Peyer's patch (tissue), 4 donors: ENCODE measurements at regions not wholly inside any gene's neighbourhood (a gene's known extent, or its start where the extent isn't known, plus 50 kb on each side); places are given as distances from the start of the nearest gene placed in this dataset.
"Not testable (repeated sequence)": the region's sequence is repeated elsewhere in the genome, so short reads cannot be mapped to it uniquely, and the experiment has no call there.

Source experiments
- DNase-seq, 3 donors: peaks; one replicate each; pipeline ENCODE4 v3.0.0-alpha.2; 2017 to 2019
- H3K27ac ChIP-seq, 4 donors: fragments of 200-600 bp; sonication (generic); one replicate each; pipeline ENCODE4 v1.5.1; 2016 to 2019
- H3K27me3 ChIP-seq, 2 donors: fragments of 200-600 bp; sonication (generic); one replicate each; pipeline ENCODE4 v1.5.1; 2019
- H3K36me3 ChIP-seq, 3 donors: fragments of 200-600 bp; sonication (generic); one replicate each; pipeline ENCODE4 v1.5.1; 2016 to 2019
- H3K4me1 ChIP-seq, 4 donors: fragments of 200-600 bp; sonication (generic); one replicate each; pipeline ENCODE4 v1.5.1; 2016 to 2019
- H3K4me3 ChIP-seq, 4 donors: fragments of 200-600 bp; sonication (generic); 1 replicate in 3 of 4; 2 replicates in 1 of 4; pipeline ENCODE4 v1.5.1; 2016 to 2019; ENCODE audit warnings: mild to moderate bottlenecking in 1 of 4
- H3K9me3 ChIP-seq, 4 donors: fragments of 200-600 bp; sonication (generic); one replicate each; pipeline ENCODE4 v1.5.1; 2016 to 2019; ENCODE audit warnings: mild to moderate bottlenecking in 1 of 4
- POLR2A ChIP-seq, 2 donors: fragments of 450-650 bp; IDR thresholded peaks; one replicate each; pipeline ENCODE4 v1.5.1; 2017; ENCODE audit warnings: antibody characterized with exemption in 2 of 2, mild to moderate bottlenecking in 2 of 2, moderate library complexity in 2 of 2
- TF ChIP-seq, protein P1 (sequence below), 6 experiments: fragments of 450-650 bp in 4 of 6; fragments of 200-600 bp in 2 of 6; sonication (generic) in 1 of 6; IDR thresholded peaks; one replicate each; pipeline ENCODE4 v1.5.1; 2017 to 2019; ENCODE audit warnings: antibody characterized with exemption in 6 of 6, mild to moderate bottlenecking in 3 of 6, moderate library complexity in 1 of 6

DNA sequence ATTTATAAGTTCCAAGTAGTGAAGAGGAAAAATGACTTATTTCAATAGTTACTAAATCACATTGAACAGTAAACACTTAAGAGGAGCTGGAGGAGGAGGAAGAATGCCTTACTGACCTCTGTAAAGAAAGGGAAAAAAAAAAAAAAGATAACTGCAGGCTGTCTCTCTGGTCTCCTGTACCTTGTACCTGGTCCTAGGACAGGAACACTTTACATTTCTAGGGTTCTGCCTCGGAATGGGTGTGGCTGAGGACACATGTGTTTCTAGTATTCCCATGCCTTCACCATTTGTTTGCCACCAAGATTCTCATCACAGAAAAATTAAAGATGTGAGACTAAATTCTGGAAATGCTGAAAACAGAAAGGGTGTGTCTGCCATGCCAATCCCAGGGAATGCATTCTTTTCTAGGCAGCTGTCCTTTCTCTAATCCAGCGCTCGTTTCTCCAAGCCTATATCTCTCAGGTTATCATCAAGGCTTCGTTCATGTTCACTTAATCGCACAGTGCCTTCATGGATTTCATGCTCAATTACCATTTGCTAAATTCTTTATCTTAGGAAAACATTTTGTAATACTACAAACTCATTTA is 1208.3 kb downstream of the OTOL1 start:
- no peak for TF ChIP-seq POLR2A (IDR thresholded peaks at IDR 0.05)
- TF ChIP-seq, protein P1, sequence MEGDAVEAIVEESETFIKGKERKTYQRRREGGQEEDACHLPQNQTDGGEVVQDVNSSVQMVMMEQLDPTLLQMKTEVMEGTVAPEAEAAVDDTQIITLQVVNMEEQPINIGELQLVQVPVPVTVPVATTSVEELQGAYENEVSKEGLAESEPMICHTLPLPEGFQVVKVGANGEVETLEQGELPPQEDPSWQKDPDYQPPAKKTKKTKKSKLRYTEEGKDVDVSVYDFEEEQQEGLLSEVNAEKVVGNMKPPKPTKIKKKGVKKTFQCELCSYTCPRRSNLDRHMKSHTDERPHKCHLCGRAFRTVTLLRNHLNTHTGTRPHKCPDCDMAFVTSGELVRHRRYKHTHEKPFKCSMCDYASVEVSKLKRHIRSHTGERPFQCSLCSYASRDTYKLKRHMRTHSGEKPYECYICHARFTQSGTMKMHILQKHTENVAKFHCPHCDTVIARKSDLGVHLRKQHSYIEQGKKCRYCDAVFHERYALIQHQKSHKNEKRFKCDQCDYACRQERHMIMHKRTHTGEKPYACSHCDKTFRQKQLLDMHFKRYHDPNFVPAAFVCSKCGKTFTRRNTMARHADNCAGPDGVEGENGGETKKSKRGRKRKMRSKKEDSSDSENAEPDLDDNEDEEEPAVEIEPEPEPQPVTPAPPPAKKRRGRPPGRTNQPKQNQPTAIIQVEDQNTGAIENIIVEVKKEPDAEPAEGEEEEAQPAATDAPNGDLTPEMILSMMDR (IDR thresholded peaks at IDR 0.05): no peak
- Histone ChIP-seq H3K27me3 (no peaks in the 10 kb centered on the region), H3K36me3 (no peaks in the 10 kb centered on the region), H3K27ac (no peak overlapping the region), H3K4me1 (no peaks in the 10 kb centered on the region), H3K9me3 (no peaks in the 10 kb centered on the region), H3K4me3 (no peak overlapping the region)
- DNase-seq: no peak

DNA sequence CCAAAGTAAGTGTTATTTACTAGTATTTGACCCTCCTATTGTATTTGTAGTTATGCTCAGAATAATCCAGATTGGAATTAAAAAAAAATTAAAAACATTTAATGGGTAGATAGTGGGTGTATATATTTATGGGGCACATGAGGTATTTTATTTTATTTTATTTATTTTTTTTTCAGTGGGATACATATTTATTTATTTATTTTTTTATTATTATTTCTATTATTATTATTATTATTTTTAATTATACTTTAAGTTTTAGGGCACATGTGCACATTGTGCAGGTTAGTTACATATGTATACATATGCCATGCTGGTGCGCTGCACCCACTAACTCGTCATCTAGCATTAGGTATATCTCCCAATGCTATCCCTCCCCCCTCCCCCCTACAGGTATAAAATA is 1211.8 kb downstream of the OTOL1 start:
- not testable (repeated sequence) for H3K36me3 ChIP-seq, DNase-seq, H3K27me3 ChIP-seq, H3K27ac ChIP-seq, H3K4me3 ChIP-seq, H3K4me1 ChIP-seq, H3K9me3 ChIP-seq

- H3K27ac ChIP-seq, H3K36me3 ChIP-seq, DNase-seq, H3K9me3 ChIP-seq, H3K4me1 ChIP-seq, H3K4me3 ChIP-seq, H3K27me3 ChIP-seq: not testable (repeated sequence)
These were observed 1212.5 kb downstream of the OTOL1 start for GRCh38 chr3:162708942-162709706.

- TF ChIP-seq, protein P1 (IDR thresholded peaks at IDR 0.05): no peak
- TF ChIP-seq POLR2A (IDR thresholded peaks at IDR 0.05): no peak
- no peak for DNase-seq
- no peaks in the 10 kb centered on the region for H3K36me3 ChIP-seq
- no peaks in the 10 kb centered on the region for H3K4me1 ChIP-seq
- H3K4me3 ChIP-seq: no peak overlapping the region
- no peaks in the 10 kb centered on the region for H3K27me3 ChIP-seq
- H3K9me3 ChIP-seq: peaks cover 0 to 4% (median 0%) of the 10 kb centered on the region in 4 donors
- no peak overlapping the region for H3K27ac ChIP-seq
These were observed 1213.9 kb downstream of the OTOL1 start for GRCh38 chr3:162710332-162711112.

DNA sequence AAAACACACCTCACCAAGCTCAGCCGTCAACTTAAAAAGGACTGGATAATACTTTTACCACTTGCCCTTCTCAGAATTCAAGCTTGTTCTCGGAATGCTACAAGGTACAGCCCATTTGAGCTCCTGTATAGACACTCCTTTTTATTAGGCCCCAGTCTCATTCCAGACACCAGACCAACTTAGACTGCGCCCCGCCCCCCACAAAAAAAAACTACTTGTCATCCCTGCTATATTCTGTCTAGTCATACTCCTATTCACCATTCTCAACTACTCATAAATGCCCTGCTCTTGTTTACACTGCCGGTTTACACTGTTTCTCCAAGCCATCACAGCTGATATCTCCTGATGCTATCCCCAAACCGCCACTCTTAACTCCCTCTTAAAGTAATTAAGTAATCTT is 1220.5 kb downstream of the OTOL1 start:
- H3K4me3 ChIP-seq, DNase-seq, H3K36me3 ChIP-seq, H3K4me1 ChIP-seq, H3K27ac ChIP-seq, H3K27me3 ChIP-seq, H3K9me3 ChIP-seq: not testable (repeated sequence)

GRCh38 chr3:162718697-162719096 is 1222.1 kb downstream of the OTOL1 start:
- Histone ChIP-seq H3K36me3 (no peaks in the 10 kb centered on the region), H3K4me1 (no peaks in the 10 kb centered on the region), H3K27ac (no peak overlapping the region), H3K4me3 (no peak overlapping the region), H3K27me3 (no peaks in the 10 kb centered on the region), H3K9me3 (no peaks in the 10 kb centered on the region)
- TF ChIP-seq POLR2A (IDR thresholded peaks at IDR 0.05): no peak
- TF ChIP-seq, protein P1 (IDR thresholded peaks at IDR 0.05): no peak
- DNase-seq: no peak

GRCh38 chr3:162719684-162720341 is 1223.2 kb downstream of the OTOL1 start:
- H3K9me3 ChIP-seq: no peaks in the 10 kb centered on the region
- no peak for TF ChIP-seq POLR2A (IDR thresholded peaks at IDR 0.05)
- TF ChIP-seq, protein P1 (IDR thresholded peaks at IDR 0.05): no peak
- DNase-seq: no peak

More at GRCh38 chr3:162719684-162720341, 1223.2 kb downstream of the OTOL1 start:
- Histone ChIP-seq H3K4me1 (no peaks in the 10 kb centered on the region), H3K27ac (no peak overlapping the region), H3K4me3 (no peak overlapping the region), H3K36me3 (no peaks in the 10 kb centered on the region), H3K27me3 (no peaks in the 10 kb centered on the region)
